ENCODE measurements at regions not wholly inside any gene's neighbourhood (a gene's known extent, or its start where the extent isn't known, plus 50 kb on each side); places are given as distances from the start of the nearest gene placed in this dataset.

- DNase-seq (ENCODE audit: low read depth, low spot score) (no peak), ATAC-seq (no peak)
- CTCF ChIA-PET, result no interaction called here
- H3K4me2 ChIP-seq (ENCODE audit: low read length), result no peak overlapping the region
- RAD21 ChIA-PET (ENCODE audit: low non-redundant PET in 1 of 2, low total read pairs in 2 of 2, uncharacterized antibody in 2 of 2, unreplicated experiment in 2 of 2), result no interaction called here
- H3K4me1 ChIP-seq (ENCODE audit: control insufficient read depth in 1 of 2, insufficient read depth in 2 of 2, low read length in 2 of 2), result no peaks in the 10 kb centered on the region
- H3K9me3 ChIP-seq (ENCODE audit: control insufficient read depth in 1 of 2, insufficient read depth in 1 of 2, low read depth in 1 of 2, low read length in 2 of 2), result no peaks in the 10 kb centered on the region
- POLR2A ChIA-PET, result no interaction called here
- H3K4me3 ChIP-seq (replicated peaks in 1 of 2; ENCODE audit: low read depth in 1 of 2, low read length in 2 of 2), result no peak overlapping the region
- H3K27me3 ChIP-seq (ENCODE audit: insufficient read depth, low read length), result no peaks in the 10 kb centered on the region
- no peaks in the 10 kb centered on the region for H3K79me2 ChIP-seq (ENCODE audit: insufficient read depth, low read length)
- no peak for TF ChIP-seq REST (IDR thresholded peaks at IDR 0.05; ENCODE audit: low read depth)
- TF ChIP-seq TCF7L2 (IDR thresholded peaks at IDR 0.05; ENCODE audit: borderline replicate concordance, extremely low read depth, insufficient read depth, insufficient read length), result no peak
- TF ChIP-seq SP1 (IDR thresholded peaks at IDR 0.05; ENCODE audit: low read depth), result no peak
- TF ChIP-seq ELF1 (IDR thresholded peaks at IDR 0.05; ENCODE audit: borderline replicate concordance, low read depth), result no peak
- TF ChIP-seq JUND (IDR thresholded peaks at IDR 0.05), result no peak
- TF ChIP-seq EZH2 (IDR thresholded peaks at IDR 0.05), result no peak
- no peak for TF ChIP-seq POLR2A (IDR thresholded peaks at IDR 0.05; ENCODE audit: borderline replicate concordance, extremely low read depth, insufficient read depth, insufficient read length)
- no peak for TF ChIP-seq EGR1 (IDR thresholded peaks at IDR 0.05; ENCODE audit: low read depth)
- TF ChIP-seq ZNF274 (IDR thresholded peaks at IDR 0.05; ENCODE audit: low read depth, low read length), result no peak
- TF ChIP-seq POLR2AphosphoS5 (IDR thresholded peaks at IDR 0.05; ENCODE audit: low read depth, low read length), result no peak
- TF ChIP-seq MAX (IDR thresholded peaks at IDR 0.05), result no peak
- no peak for TF ChIP-seq FOSL1 (IDR thresholded peaks at IDR 0.05; ENCODE audit: low read depth)
- no peak for TF ChIP-seq ZBTB33 (IDR thresholded peaks at IDR 0.05; ENCODE audit: extremely low read depth, insufficient replicate concordance, low read length)
- TF ChIP-seq ATF3 (IDR thresholded peaks at IDR 0.05), result no peak
- TF ChIP-seq EZH2phosphoT487 (IDR thresholded peaks at IDR 0.05; ENCODE audit: borderline replicate concordance), result no peak
- intact Hi-C loops (cut with micrococcal nuclease), result no loop called here
- H2AFZ ChIP-seq (ENCODE audit: low read depth, low read length, poor library complexity, severe bottlenecking), result no peak overlapping the region
- H3K9ac ChIP-seq (ENCODE audit: low read length), result no peak overlapping the region
- no peaks in the 10 kb centered on the region for H4K20me1 ChIP-seq (ENCODE audit: insufficient read depth)
- BruUV-seq (replicated peaks), result no TSS peak
- H3K36me3 ChIP-seq (ENCODE audit: control insufficient read depth in 1 of 2, insufficient read depth in 2 of 2, low read length in 2 of 2), result no peaks in the 10 kb centered on the region
- no peak overlapping the region for H3K27ac ChIP-seq (ENCODE audit: low read depth, low read length)
- H3K9me2 ChIP-seq (ENCODE audit: insufficient read depth), result no peaks in the 10 kb centered on the region
Measured at GRCh38 chr2:12099374-12099773, 352.9 kb downstream of the LPIN1 start.
